Osteocyte (in vitro differentiated cells): ENCODE measurements at regions not wholly inside any gene's neighbourhood (a gene's known extent, or its start where the extent isn't known, plus 50 kb on each side); places are given as distances from the start of the nearest gene placed in this dataset.
A peak's percentile ranks its signal among the peaks of the same experiment; 100 is the strongest.

ENCODE experiments used
- DNase-seq: peaks from one replicate; pipeline ENCODE4 v3.0.0; 2021; ENCODE audit warnings: mixed read lengths; ENCODE audit not compliant: unreplicated experiment; ENCODE audit errors: extremely low spot score
- H3K27ac Mint-ChIP-seq: one replicate; pipeline ENCODE4 v1.8.0; 2021; ENCODE audit warnings: mild to moderate bottlenecking, mixed read lengths; ENCODE audit not compliant: unreplicated experiment
- H3K27me3 Mint-ChIP-seq: one replicate; pipeline ENCODE4 v1.8.0; 2021; ENCODE audit warnings: mixed read lengths; ENCODE audit not compliant: unreplicated experiment
- H3K36me3 Mint-ChIP-seq: one replicate; pipeline ENCODE4 v1.8.0; 2021; ENCODE audit warnings: mixed read lengths; ENCODE audit not compliant: unreplicated experiment
- H3K4me1 Mint-ChIP-seq: one replicate; pipeline ENCODE4 v1.8.0; 2021; ENCODE audit warnings: mixed read lengths; ENCODE audit not compliant: unreplicated experiment
- H3K4me3 Mint-ChIP-seq: one replicate; pipeline ENCODE4 v1.8.0; 2021; ENCODE audit warnings: mild to moderate bottlenecking, moderate library complexity, mixed read lengths; ENCODE audit not compliant: unreplicated experiment
- H3K9me3 Mint-ChIP-seq: one replicate; pipeline ENCODE4 v1.8.0; 2021; ENCODE audit warnings: mixed read lengths; ENCODE audit not compliant: unreplicated experiment
- TF ChIP-seq, protein P1 (sequence below): fragments of 200-600 bp; sonication (generic); IDR thresholded peaks from 2 replicates; pipeline ENCODE4 v1.5.0; 2021; ENCODE audit warnings: antibody characterized with exemption, mild to moderate bottlenecking, moderate library complexity

DNA sequence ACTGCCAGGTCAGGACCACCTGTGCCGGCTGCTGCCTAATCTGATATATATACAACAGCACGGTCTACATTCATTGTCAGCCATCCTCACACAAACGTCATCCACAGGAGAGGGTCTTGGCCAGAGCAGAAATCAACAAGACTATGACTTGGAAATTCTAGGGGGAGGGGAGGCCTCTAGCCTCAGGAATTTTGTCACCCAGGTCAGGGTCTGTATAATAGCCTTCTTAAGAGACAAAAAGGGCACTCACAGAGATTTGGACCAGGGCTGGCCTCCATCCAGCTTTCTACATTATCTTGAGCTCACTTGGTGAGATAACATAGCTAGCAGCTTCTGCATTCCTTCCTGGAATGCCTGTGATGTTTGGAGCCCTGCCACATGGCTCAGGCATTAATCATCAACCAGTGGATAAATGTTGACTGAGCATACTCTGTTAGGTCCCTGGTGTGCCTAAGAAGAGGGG, 50.4 kb upstream of the CTIF start:
- no peak overlapping the region for H3K4me3 Mint-ChIP-seq
- peak overlapping the region; percentile 61 for H3K27ac Mint-ChIP-seq
- H3K36me3 Mint-ChIP-seq: no peaks in the 10 kb centered on the region
- H3K4me1 Mint-ChIP-seq: peaks cover 56% of the 10 kb centered on the region
- H3K9me3 Mint-ChIP-seq: no peaks in the 10 kb centered on the region
- TF ChIP-seq, protein P1, sequence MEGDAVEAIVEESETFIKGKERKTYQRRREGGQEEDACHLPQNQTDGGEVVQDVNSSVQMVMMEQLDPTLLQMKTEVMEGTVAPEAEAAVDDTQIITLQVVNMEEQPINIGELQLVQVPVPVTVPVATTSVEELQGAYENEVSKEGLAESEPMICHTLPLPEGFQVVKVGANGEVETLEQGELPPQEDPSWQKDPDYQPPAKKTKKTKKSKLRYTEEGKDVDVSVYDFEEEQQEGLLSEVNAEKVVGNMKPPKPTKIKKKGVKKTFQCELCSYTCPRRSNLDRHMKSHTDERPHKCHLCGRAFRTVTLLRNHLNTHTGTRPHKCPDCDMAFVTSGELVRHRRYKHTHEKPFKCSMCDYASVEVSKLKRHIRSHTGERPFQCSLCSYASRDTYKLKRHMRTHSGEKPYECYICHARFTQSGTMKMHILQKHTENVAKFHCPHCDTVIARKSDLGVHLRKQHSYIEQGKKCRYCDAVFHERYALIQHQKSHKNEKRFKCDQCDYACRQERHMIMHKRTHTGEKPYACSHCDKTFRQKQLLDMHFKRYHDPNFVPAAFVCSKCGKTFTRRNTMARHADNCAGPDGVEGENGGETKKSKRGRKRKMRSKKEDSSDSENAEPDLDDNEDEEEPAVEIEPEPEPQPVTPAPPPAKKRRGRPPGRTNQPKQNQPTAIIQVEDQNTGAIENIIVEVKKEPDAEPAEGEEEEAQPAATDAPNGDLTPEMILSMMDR: no peak
- no peaks in the 10 kb centered on the region for H3K27me3 Mint-ChIP-seq
- DNase-seq: peak; percentile 86

DNA sequence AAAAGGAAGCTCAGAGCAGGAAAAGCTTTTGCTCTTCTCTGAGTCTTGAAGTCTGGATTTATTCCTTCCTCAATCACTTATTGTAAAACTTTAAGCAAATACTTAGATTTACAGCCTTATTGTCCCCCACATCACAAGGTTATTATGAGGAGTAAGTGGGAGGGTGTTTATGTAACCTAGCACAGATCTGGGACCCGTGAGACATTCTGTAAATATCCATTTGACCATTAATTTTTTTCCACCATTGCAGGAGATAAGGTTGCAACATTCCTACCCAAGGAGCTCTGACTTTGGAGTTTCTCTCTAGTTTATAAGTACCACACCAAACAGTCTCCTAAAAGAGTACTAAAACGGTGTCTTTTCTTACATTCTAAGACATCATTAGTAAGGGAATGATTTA, 52.1 kb upstream of the CTIF start:
- TF ChIP-seq, protein P1: no peak
- peak overlapping the region; percentile 45 for H3K27ac Mint-ChIP-seq
- H3K4me1 Mint-ChIP-seq: peaks cover 57% of the 10 kb centered on the region
- H3K9me3 Mint-ChIP-seq: no peaks in the 10 kb centered on the region
- DNase-seq: no peak
- no peak overlapping the region for H3K4me3 Mint-ChIP-seq
- no peaks in the 10 kb centered on the region for H3K27me3 Mint-ChIP-seq
- H3K36me3 Mint-ChIP-seq: no peaks in the 10 kb centered on the region

DNA sequence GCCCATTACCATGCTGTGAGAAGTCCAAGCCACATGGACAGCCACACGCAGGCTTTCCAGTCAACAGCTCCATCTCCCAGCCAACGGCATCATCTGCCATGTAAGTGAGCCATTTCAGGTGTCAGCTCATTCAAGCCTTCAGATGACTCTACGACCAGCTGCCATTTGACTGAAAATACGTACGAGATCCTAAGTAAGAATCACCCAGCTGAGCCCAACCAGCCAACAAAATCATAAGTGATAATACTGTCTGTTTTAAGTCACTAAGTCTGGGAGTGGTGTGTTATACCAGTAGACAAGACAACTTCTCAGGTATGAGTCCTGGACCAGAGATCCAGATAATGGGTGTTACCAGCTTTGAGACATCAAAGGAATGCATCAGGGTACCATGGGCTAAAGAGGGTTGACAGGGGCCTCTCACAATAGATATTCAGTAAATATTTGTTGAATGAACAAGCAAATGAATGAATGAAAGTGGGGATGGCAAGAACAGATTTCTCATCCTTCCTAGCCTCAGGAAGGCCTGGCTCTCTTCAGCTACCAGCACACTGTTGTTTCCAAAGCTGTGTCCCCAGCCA, 52.9 kb upstream of the CTIF start:
- H3K9me3 Mint-ChIP-seq: no peaks in the 10 kb centered on the region
- H3K4me3 Mint-ChIP-seq: no peak overlapping the region
- H3K4me1 Mint-ChIP-seq: peaks cover 48% of the 10 kb centered on the region
- DNase-seq: no peak
- no peaks in the 10 kb centered on the region for H3K27me3 Mint-ChIP-seq
- no peaks in the 10 kb centered on the region for H3K36me3 Mint-ChIP-seq
- TF ChIP-seq, protein P1: no peak
- peak overlapping the region; percentile 45 for H3K27ac Mint-ChIP-seq

DNA sequence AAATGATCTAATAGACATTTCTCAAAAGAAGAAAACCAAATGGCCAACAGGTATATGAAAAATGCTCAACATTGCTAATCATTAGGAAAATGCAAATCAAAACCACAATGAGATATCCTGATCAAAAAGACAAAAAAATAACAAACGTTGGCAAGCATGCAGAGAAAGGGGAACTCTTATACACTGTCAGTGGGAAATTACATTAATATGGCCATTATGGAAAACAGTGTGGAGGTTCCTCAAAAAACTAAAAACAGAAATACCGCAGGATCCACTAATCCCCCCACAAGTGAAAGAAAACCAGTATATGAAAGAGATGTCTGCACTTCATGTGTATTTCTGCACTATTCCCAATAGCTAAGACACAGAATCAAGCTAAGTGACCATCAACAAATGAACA, 57.7 kb upstream of the CTIF start:
- Mint-ChIP-seq H3K4me1 (peaks cover 13% of the 10 kb centered on the region), H3K27ac (no peak overlapping the region), H3K9me3 (peaks cover 7% of the 10 kb centered on the region), H3K36me3 (no peaks in the 10 kb centered on the region), H3K27me3 (no peaks in the 10 kb centered on the region), H3K4me3 (no peak overlapping the region)
- TF ChIP-seq, protein P1: no peak
- no peak for DNase-seq

DNA sequence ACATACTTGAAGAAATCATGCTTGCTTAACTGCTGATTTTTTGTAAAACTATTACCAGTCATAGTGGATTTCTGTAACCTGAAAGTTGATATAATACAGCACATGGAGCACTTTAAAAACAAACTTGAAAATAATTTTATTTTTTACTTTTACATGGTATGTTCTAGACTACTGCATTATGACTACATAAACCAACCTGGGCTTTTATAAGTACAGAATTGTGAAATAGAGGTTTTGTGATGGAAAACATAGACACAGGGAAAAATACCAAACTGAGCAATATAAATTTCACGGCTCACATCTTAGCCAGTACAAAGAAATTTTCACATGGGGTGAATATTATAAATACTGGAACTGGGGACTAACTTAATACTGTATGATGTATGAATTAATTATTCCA, 59.3 kb upstream of the CTIF start:
- H3K27ac Mint-ChIP-seq: no peak overlapping the region
- no peak for DNase-seq

More for the DNA sequence above, 59.3 kb upstream of the CTIF start:
- Mint-ChIP-seq H3K27me3 (no peaks in the 10 kb centered on the region), H3K36me3 (no peaks in the 10 kb centered on the region), H3K4me1 (peaks cover 16% of the 10 kb centered on the region), H3K9me3 (peaks cover 7% of the 10 kb centered on the region), H3K4me3 (no peak overlapping the region)
- TF ChIP-seq, protein P1: no peak
